Stimulated activated naive B cell treated with anti-CD40 and anti-IgM and Interleukin-4, amounts not matched to agents 10 μg/mL and 1 μg/mL and 100 μg/mL, for 72 hours (primary cell): ENCODE measurements at regions not wholly inside any gene's neighbourhood (a gene's known extent, or its start where the extent isn't known, plus 50 kb on each side); places are given as distances from the start of the nearest gene placed in this dataset.

Experiments used
- ATAC-seq, 2 donors: fragments of 150-1000 bp; cut with Tn5 transposase; replicated peaks; 2 replicates each; pipeline ENCODE4 v1.10.0; 2021; ENCODE audit warnings: moderate library complexity in 1 of 2
- DNase-seq: peaks from one replicate; pipeline ENCODE4 v3.0.0; 2021
- H3K27ac Mint-ChIP-seq: one replicate; pipeline ENCODE4 v1.8.0; 2022; ENCODE audit warnings: mild to moderate bottlenecking, mixed read lengths
- H3K27me3 Mint-ChIP-seq, 2 donors: one replicate each; pipeline ENCODE4 v1.8.0; 2022; ENCODE audit warnings: mixed read lengths in 2 of 2
- H3K36me3 Mint-ChIP-seq, 2 donors: one replicate each; pipeline ENCODE4 v1.8.0; 2022; ENCODE audit warnings: mixed read lengths in 2 of 2, mild to moderate bottlenecking in 1 of 2
- H3K4me1 Mint-ChIP-seq, 2 donors: one replicate each; pipeline ENCODE4 v1.8.0; 2022; ENCODE audit warnings: mixed read lengths in 2 of 2, mild to moderate bottlenecking in 1 of 2
- H3K4me3 Mint-ChIP-seq, 2 donors: one replicate each; pipeline ENCODE4 v1.8.0; 2022; ENCODE audit warnings: mild to moderate bottlenecking in 2 of 2, mixed read lengths in 2 of 2, moderate library complexity in 1 of 2
- H3K9me3 Mint-ChIP-seq, 2 donors: one replicate each; pipeline ENCODE4 v1.8.0; 2022; ENCODE audit warnings: mixed read lengths in 2 of 2, mild to moderate bottlenecking in 1 of 2

DNA sequence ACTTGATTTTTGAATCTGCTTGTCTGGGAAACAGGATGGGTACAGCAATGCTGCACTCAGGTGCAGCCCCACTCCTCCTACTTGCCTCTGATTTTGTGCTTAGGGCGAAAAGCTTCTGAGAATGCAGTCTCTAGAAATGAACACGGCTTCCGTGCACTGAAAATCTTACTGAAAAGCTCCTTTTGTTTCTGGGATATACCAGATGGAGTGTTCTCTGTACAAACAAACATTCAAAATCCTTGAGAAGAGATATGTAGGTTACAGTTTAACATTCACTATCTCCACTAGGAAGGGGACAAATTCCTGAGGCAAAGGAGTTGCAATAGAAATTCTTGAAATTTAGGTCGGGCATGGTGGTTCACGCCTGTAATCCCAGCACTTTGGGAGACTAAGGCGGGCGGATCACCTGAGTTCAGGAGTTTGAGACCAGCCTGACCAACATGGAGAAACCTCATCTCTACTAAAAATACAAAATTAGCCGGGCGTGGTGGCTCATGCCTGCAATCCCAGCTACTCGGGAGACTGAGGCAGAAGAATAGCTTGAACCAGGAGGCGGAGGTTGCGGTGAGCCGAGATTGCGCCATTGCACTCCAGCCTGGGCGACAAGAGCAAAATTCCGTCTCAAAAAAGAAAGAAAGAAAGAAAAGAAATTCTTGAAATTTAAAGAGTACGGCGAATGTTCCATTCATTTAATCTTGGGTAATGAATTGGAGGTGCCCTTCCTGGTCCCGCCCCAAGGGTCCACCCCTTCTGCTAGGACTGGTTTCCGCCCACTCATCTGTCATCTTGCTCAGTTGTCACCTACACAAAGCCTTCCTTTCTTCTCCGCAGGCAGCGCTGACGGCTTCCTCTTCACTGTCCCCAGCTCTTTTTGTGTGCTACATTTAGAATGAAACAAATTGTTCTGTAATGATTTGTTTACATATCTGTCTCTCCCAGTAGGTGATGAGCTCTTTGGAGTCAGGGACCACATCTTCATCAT is 92.4 kb downstream of the SOCS6 start:
- Mint-ChIP-seq H3K9me3 (peaks cover 0 to 2% of the 10 kb centered on the region in 2 donors), H3K27me3 (no peaks in the 10 kb centered on the region), H3K36me3 (no peaks in the 10 kb centered on the region), H3K4me3 (no peak overlapping the region), H3K4me1 (no peaks in the 10 kb centered on the region), H3K27ac (no peak overlapping the region)
- ATAC-seq (no peak), DNase-seq (no peak)
